ENCODE measurements at regions not wholly inside any gene's neighbourhood (a gene's known extent, or its start where the extent isn't known, plus 50 kb on each side); places are given as distances from the start of the nearest gene placed in this dataset.

- TF ChIP-seq POLR2AphosphoS5 (IDR thresholded peaks at IDR 0.05; ENCODE audit: insufficient read depth in 1 of 2, low read depth in 1 of 2) (no peak), POLR2A (IDR thresholded peaks at IDR 0.05) (no peak), CTCF (IDR thresholded peaks at IDR 0.05) (no peak)
Measured at GRCh38 chr2:240200230-240201051, 60.0 kb upstream of the OTOS start.
